SU-DHL-6 (cell line): ENCODE measurements at regions not wholly inside any gene's neighbourhood (a gene's known extent, or its start where the extent isn't known, plus 50 kb on each side); places are given as distances from the start of the nearest gene placed in this dataset.

Experiments used
- EZH2phosphoT487 ChIP-seq: fragments of 200-600 bp; sonication (generic), shearing (Covaris generic); conservative IDR thresholded peaks from 2 replicates; pipeline ENCODE4 v1.6.1; 2018; ENCODE audit warnings: mild to moderate bottlenecking, antibody characterized with exemption, low read length, moderate library complexity, mixed read lengths
- TF ChIP-seq, protein P1 (sequence below): fragments of 200-600 bp; sonication (generic); IDR thresholded peaks from one replicate; pipeline ENCODE4 v1.5.1; 2017; ENCODE audit warnings: antibody characterized with exemption, mild to moderate bottlenecking, low read length, moderate library complexity; ENCODE audit not compliant: insufficient read depth, poor library complexity, severe bottlenecking

DNA sequence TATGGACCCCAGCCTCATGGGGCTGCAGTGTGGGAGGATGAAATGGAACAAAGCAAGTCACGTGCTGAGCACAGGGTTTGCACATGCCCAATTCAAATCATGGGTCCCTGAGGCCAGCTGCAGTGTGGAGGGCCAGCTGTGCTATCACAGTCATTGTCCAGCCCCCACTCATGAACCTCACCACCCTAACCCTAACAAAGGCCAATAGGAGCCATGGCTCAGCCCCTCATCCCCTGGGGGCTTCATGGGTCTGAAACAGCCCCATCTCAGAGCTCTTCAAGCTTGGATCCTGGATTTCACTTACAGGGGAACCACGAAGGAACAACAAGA, 125.6 kb upstream of the MAFB start:
- TF ChIP-seq, protein P1, sequence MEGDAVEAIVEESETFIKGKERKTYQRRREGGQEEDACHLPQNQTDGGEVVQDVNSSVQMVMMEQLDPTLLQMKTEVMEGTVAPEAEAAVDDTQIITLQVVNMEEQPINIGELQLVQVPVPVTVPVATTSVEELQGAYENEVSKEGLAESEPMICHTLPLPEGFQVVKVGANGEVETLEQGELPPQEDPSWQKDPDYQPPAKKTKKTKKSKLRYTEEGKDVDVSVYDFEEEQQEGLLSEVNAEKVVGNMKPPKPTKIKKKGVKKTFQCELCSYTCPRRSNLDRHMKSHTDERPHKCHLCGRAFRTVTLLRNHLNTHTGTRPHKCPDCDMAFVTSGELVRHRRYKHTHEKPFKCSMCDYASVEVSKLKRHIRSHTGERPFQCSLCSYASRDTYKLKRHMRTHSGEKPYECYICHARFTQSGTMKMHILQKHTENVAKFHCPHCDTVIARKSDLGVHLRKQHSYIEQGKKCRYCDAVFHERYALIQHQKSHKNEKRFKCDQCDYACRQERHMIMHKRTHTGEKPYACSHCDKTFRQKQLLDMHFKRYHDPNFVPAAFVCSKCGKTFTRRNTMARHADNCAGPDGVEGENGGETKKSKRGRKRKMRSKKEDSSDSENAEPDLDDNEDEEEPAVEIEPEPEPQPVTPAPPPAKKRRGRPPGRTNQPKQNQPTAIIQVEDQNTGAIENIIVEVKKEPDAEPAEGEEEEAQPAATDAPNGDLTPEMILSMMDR = no peak
- TF ChIP-seq EZH2phosphoT487 = no peak
